Transverse colon (tissue), 4 donors: ENCODE measurements at regions not wholly inside any gene's neighbourhood (a gene's known extent, or its start where the extent isn't known, plus 50 kb on each side); places are given as distances from the start of the nearest gene placed in this dataset.
A peak's percentile ranks its signal among the peaks of the same experiment; 100 is the strongest.

ENCODE experiments used
- DNase-seq: peaks from one replicate; pipeline ENCODE4 v3.0.0-alpha.2; 2019
- H3K27ac ChIP-seq, 4 donors: fragments of 200-600 bp; sonication (generic); 2 replicates each; pipeline ENCODE4 v1.5.1; 2016 to 2018; ENCODE audit warnings: inconsistent platforms in 4 of 4
- H3K27me3 ChIP-seq: fragments of 200-600 bp; sonication (generic); 2 replicates; pipeline ENCODE4 v1.5.1; 2017; ENCODE audit warnings: inconsistent platforms
- H3K36me3 ChIP-seq, 4 donors: fragments of 200-600 bp; sonication (generic); 2 replicates each; pipeline ENCODE4 v1.5.1; 2017 to 2019; ENCODE audit warnings: inconsistent platforms in 4 of 4
- H3K4me1 ChIP-seq, 4 donors: fragments of 200-600 bp; sonication (generic); 2 replicates each; pipeline ENCODE4 v1.5.1; 2017 to 2020; ENCODE audit warnings: inconsistent platforms in 4 of 4
- H3K4me3 ChIP-seq, 4 donors: fragments of 200-600 bp; sonication (generic); 1 replicate in 1 of 4; 2 replicates in 3 of 4; pipeline versions ENCODE4 v1.5.1 to v1.6.1; 2017 to 2019; ENCODE audit warnings: inconsistent platforms in 4 of 4
- H3K9me3 ChIP-seq, 2 donors: fragments of 200-600 bp; sonication (generic); 2 replicates each; pipeline ENCODE4 v1.5.1; 2017 to 2019; ENCODE audit warnings: inconsistent platforms in 2 of 2
- CTCF ChIP-seq, 5 experiments: fragments of 200-600 bp in 3 of 5; fragments of 450-650 bp in 2 of 5; sonication (generic) in 3 of 5; IDR thresholded peaks; 1 replicate in 2 of 5; 2 replicates in 3 of 5; pipeline ENCODE4 v1.5.1; 2016 to 2017; ENCODE audit warnings: antibody characterized with exemption in 5 of 5, inconsistent platforms in 3 of 5, mild to moderate bottlenecking in 2 of 5, moderate library complexity in 1 of 5
- EP300 ChIP-seq: sonication (generic); formaldehyde crosslinking; IDR thresholded peaks from one replicate; pipeline ENCODE4 v1.6.1; 2017; ENCODE audit warnings: antibody characterized with exemption, low read depth
- POLR2A ChIP-seq: fragments of 450-650 bp; IDR thresholded peaks from one replicate; pipeline ENCODE4 v1.6.1; 2016; ENCODE audit warnings: antibody characterized with exemption, mild to moderate bottlenecking, moderate library complexity
- POLR2AphosphoS5 ChIP-seq, 3 donors: sonication (generic); formaldehyde crosslinking; IDR thresholded peaks; one replicate each; pipeline ENCODE4 v1.6.1; 2016; ENCODE audit warnings: antibody characterized with exemption in 3 of 3
- WGBS, 2 donors: methylation state at CpG; one replicate each; pipeline ENCODE4 v1.1.5; 2018; ENCODE audit warnings: low coverage in 1 of 2; 5-methylcytosine and 5-hydroxymethylcytosine counted together
- in situ Hi-C, 4 donors: fragments of 200-750 bp; cut with MboI; loops; one replicate each; pipeline versions ENCODE4 v1.15.0 to v1.15.1; 2017; ENCODE audit warnings: low sequenced_read_pairs in 3 of 4, low pct_ligation_motif_present in 1 of 4, low pct_unique_long_range_greater_than_20kb in 1 of 4
- intact Hi-C: fragments of 100-400 bp; cut with DNase I; formaldehyde crosslinking; loops from one replicate; pipeline ENCODE4 v1.15.1; 2023; ENCODE audit warnings: low total_unique reads

DNA sequence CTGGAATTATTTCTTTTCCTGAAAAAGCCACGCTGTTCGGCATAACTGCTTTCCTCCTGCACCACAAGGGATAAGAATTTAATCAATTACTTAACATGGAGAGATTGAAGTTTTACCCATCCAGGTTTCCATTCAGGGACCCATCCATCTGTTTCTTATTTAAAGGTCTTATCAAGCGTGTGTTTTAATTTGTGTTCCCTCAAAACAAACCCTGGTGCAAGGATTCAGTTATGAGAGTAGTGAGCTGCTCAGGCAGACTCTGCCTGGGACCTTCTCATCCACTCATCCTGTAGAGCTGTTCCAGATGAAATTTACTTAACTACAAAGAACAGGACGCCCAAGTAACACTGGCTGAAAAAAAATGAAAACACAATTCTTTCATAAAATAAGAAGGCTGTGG is 97.8 kb downstream of the BANF2 start:
- in situ Hi-C loops = no loop called here
- no peak overlapping the region for H3K27ac ChIP-seq
- H3K4me1 ChIP-seq = peaks cover 0 to 4% (median 0%) of the 10 kb centered on the region in 4 donors
- intact Hi-C loops = no loop called here
- no peaks in the 10 kb centered on the region for H3K9me3 ChIP-seq
- no peaks in the 10 kb centered on the region for H3K27me3 ChIP-seq
- DNase-seq = no peak
- no peak overlapping the region for H3K4me3 ChIP-seq
- TF ChIP-seq CTCF (IDR thresholded peaks at IDR 0.05) = no peak
- TF ChIP-seq POLR2AphosphoS5 (IDR thresholded peaks at IDR 0.05) = no peak
- no peak for TF ChIP-seq EP300
- no peak for TF ChIP-seq POLR2A
- no peaks in the 10 kb centered on the region for H3K36me3 ChIP-seq
- 67 to 82% methylated on average over 3 to 4 of the region's 4 CpGs for WGBS, 2 donors

DNA sequence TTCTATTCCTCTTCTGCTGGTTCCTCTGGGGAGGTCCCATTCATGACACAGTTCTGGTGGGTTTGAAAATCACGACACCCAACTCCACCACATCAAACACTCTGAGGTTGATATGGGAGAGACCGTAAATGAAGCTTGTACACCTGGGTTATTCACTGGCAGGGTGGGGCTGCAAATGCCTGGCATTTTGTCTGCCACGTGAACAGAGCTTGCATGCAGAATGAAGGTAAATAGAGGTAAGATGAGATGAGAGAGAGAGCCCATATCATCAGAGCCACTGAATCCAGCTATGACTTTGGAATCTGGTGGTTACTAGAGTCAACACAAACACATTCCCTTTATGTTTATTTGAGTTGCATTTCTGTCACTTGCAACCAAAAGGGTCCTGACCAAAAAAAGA is 97.4 kb downstream of the BANF2 start:
- WGBS, 2 donors = 21 to 43% methylated on average over 3 of the region's 3 CpGs
- in situ Hi-C loops = no loop called here
- intact Hi-C loops = no loop called here
- Histone ChIP-seq H3K27ac (no peak overlapping the region), H3K36me3 (no peaks in the 10 kb centered on the region), H3K4me1 (peaks cover 0 to 4% (median 0%) of the 10 kb centered on the region in 4 donors), H3K27me3 (no peaks in the 10 kb centered on the region), H3K9me3 (no peaks in the 10 kb centered on the region), H3K4me3 (no peak overlapping the region)
- TF ChIP-seq CTCF (IDR thresholded peaks at IDR 0.05) (no peak), POLR2A (no peak), POLR2AphosphoS5 (IDR thresholded peaks at IDR 0.05) (no peak), EP300 (no peak)
- no peak for DNase-seq

GRCh38 chr20:17796091-17796563 is 96.4 kb downstream of the BANF2 start:
- 78% methylated on average over 2 of the region's 2 CpGs; no CpG with 5 or more reads in 1 of the 2 donors for WGBS, 2 donors
- no peak for TF ChIP-seq POLR2A
- TF ChIP-seq CTCF (IDR thresholded peaks at IDR 0.05) = no peak
- TF ChIP-seq POLR2AphosphoS5 (IDR thresholded peaks at IDR 0.05) = peak in 1 of 3 donors; percentile 10
- no peak for TF ChIP-seq EP300
- no peak for DNase-seq
- in situ Hi-C loops (no loop called here), intact Hi-C loops (no loop called here)
- no peaks in the 10 kb centered on the region for H3K9me3 ChIP-seq
- H3K27me3 ChIP-seq = no peaks in the 10 kb centered on the region
- no peak overlapping the region for H3K4me3 ChIP-seq
- H3K27ac ChIP-seq = peak overlapping the region; percentile 3 to 62 (median 18)
- H3K36me3 ChIP-seq = no peaks in the 10 kb centered on the region
- H3K4me1 ChIP-seq = peaks cover 0 to 4% (median 0%) of the 10 kb centered on the region in 4 donors

DNA sequence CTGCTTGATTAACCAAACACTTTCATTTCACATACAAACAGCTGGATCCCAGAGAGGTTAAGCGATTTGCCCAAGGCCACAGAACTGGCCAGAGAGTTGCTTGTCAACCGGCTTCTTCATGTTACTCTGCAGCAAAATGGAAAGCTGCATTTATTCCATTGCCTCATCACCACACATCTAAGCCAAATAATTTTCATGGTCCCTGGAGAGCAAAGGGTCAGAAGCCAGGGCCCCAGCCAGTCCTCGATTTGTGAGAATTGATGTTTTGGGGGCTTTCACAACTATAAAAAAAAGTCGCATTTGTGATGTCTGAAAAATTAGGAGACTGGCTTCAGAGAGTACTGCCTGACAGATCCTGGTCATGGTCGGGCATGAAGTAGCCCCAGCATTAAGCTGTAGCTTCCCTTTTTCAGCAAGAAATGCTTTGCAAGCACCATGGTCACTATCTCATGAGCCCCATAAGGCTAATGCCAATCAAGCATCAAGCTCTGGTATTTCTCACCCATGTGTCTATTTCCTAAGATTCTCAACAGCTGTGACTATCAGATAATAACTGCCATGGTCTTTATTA is 95.8 kb downstream of the BANF2 start:
- H3K27ac ChIP-seq = peak overlapping the region in 3 of 4 donors; percentile 20 to 46 (median 35)
- in situ Hi-C loops = no loop called here
- no peak overlapping the region for H3K4me3 ChIP-seq
- WGBS, 2 donors = 78% methylated on average over 5 of the region's 5 CpGs; no CpG with 5 or more reads in 1 of the 2 donors
- intact Hi-C loops = no loop called here
- TF ChIP-seq POLR2AphosphoS5 (IDR thresholded peaks at IDR 0.05) (peak in 1 of 3 donors; percentile 4), POLR2A (no peak)
- DNase-seq = no peak
- peaks cover 0 to 4% (median 0%) of the 10 kb centered on the region in 4 donors for H3K4me1 ChIP-seq
- H3K9me3 ChIP-seq = no peaks in the 10 kb centered on the region
- H3K27me3 ChIP-seq = no peaks in the 10 kb centered on the region
- no peaks in the 10 kb centered on the region for H3K36me3 ChIP-seq

GRCh38 chr20:17795003-17795402 is 95.2 kb downstream of the BANF2 start:
- Histone ChIP-seq H3K9me3 (no peaks in the 10 kb centered on the region), H3K27me3 (no peaks in the 10 kb centered on the region), H3K4me1 (peaks cover 0 to 4% (median 0%) of the 10 kb centered on the region in 4 donors), H3K27ac (peak overlapping the region in 2 of 4 donors; percentile 35 to 46), H3K4me3 (no peak overlapping the region), H3K36me3 (no peaks in the 10 kb centered on the region)
- no peak for DNase-seq
- intact Hi-C loops = no loop called here
- TF ChIP-seq POLR2AphosphoS5 (IDR thresholded peaks at IDR 0.05) = no peak
- no peak for TF ChIP-seq POLR2A
- no peak for TF ChIP-seq EP300
- in situ Hi-C loops = no loop called here
